ENCODE measurements at regions not wholly inside any gene's neighbourhood (a gene's known extent, or its start where the extent isn't known, plus 50 kb on each side); places are given as distances from the start of the nearest gene placed in this dataset.

DNA sequence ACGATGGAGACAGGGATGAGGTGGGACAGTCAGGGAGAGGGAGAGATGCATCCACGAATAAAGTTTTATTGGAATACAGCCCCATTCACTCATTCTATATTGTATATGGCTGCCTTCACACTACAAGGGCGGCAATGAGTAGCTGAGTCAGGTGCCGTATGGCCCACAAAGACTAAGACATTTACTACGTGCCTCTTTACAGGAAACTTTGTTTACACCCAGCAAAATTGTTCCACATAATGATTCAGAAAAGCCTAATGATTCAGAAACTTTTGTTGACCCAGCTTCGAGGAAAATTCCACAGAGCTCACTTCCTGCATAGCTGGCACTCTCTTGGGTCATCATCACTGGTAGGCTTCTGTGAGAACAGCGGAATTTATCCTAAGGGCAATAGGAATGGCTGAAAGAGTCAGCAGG lies 87.3 kb upstream of the PEG3 start:
- H3K4me3 ChIP-seq (ENCODE audit: low read depth, low read length), result no peak overlapping the region
- POLR2A ChIA-PET, result no interaction called here

DNA sequence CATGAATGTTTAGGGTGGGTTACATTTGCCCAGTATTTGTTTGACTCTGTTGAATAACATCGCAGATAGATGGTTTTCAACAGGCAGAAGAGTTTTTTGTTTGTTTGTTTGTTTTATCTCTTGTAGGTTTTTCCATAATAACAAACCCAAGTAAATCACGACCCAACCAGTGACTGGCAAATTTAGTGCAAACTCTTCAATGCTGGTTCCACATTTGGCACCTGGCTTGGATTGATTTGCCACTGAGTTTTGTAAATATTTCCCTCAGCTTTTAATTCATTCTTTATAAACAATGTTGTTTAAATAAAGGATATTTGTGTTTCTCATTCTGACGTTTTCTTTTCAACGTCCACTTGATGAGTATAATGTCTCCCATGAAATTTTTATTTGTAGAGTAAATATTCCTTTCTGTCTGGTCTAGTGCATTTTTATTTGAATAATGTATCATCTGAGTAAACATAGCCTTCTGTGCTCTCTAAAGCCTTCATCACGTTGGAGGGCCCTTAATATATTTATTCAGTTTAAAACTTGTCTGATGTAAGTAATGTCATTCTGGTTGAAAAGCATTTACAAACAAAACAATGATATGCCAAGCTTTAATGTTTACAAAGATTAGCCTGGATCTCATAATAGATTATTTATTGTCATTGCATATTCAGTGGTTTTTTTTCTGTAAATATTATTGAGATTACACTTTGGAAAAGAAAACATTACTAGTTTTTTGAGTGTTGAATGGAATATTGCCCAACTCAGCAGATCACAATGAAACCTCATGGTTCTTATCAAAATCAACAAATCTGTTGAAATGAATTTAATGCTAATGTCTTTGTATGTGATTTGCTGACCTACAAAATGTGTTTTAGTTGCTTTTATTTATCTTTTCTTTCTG lies 90.4 kb upstream of the PEG3 start:
- TF ChIP-seq, protein P1, sequence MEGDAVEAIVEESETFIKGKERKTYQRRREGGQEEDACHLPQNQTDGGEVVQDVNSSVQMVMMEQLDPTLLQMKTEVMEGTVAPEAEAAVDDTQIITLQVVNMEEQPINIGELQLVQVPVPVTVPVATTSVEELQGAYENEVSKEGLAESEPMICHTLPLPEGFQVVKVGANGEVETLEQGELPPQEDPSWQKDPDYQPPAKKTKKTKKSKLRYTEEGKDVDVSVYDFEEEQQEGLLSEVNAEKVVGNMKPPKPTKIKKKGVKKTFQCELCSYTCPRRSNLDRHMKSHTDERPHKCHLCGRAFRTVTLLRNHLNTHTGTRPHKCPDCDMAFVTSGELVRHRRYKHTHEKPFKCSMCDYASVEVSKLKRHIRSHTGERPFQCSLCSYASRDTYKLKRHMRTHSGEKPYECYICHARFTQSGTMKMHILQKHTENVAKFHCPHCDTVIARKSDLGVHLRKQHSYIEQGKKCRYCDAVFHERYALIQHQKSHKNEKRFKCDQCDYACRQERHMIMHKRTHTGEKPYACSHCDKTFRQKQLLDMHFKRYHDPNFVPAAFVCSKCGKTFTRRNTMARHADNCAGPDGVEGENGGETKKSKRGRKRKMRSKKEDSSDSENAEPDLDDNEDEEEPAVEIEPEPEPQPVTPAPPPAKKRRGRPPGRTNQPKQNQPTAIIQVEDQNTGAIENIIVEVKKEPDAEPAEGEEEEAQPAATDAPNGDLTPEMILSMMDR (IDR thresholded peaks at IDR 0.05; ENCODE audit: insufficient read depth, low read length, missing control alignments), result no peak
- no peak overlapping the region for H3K4me3 ChIP-seq (ENCODE audit: low read depth, low read length)
- ChIA-PET CTCF (no interaction called here), POLR2A (no interaction called here)
- no peak for DNase-seq (ENCODE audit: low read depth, low spot score)

More for the DNA sequence above, 87.3 kb upstream of the PEG3 start:
- TF ChIP-seq, protein P1 (IDR thresholded peaks at IDR 0.05; ENCODE audit: insufficient read depth, low read length, missing control alignments), result no peak
- no peak for DNase-seq (ENCODE audit: low read depth, low spot score)
- CTCF ChIA-PET, result no interaction called here

DNA sequence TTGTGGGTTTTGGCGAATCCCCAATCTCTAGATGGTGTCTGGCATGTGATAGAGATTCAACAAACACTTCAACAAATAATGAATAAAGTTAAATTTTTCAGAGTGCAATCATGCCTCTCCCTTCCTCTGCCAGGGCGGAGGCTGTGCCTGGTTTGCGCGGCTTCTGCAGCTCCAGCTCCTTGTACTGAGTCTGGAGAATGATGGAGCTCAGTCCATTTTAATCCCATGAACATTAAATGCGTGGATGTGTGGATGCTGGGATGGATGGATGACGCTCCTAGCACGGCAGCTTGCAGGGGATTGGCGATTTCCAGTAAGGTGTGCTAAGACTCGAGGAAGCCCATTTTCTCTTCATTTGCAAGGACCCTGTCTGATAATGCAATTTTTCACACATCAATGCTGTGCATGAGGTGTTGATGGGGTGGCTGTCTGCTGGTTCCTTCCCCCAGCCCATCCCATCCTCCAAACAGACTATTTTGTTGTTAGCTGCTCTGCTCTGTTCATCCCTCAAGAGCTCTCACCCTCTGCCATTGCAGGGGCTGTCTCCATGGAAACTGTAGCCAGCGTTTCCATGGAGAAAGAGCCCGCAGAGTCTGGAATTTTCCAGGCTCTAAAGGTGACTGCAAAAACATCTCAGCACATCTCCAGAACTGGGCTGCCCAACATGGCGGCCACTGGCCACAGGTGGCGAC lies 92.6 kb upstream of the PEG3 start:
- POLR2A ChIA-PET, result no interaction called here
- CTCF ChIA-PET, result interaction anchor here (0.5 kb wide), 1 partner anchor 440 kb away, joined by 3 read pairs; no protein-coding TSS in a partner anchor
- TF ChIP-seq, protein P1 (IDR thresholded peaks at IDR 0.05; ENCODE audit: insufficient read depth, low read length, missing control alignments), result no peak

DNA sequence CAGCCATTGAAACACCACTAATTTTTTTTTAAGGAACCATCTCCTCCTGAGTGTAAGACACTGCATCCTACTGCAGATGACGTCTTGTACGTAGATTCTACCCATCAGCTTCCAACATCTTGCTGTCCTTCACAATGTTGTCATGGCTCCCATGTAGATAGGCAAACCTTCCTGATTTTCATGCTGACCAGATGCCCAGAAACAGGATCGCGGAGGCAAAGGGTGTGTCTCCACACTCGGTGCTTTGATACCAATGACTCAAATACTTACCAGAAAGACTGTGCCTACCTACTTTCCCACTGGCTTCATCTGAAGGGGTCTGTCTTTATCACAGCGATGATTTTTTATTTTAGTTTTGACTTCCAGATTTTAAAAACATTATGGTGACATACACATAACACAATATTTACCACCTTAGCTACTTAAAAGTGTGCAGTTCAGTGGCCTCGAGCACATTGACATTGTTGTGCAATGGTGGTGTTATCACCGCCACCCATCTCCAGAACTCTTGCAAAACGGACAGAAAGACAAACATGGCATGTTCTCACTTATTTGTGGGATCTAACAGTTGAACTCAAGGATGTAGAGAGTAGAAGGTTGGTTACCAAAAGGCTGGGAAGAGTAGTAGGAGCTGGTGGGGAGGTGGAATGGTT lies 94.0 kb upstream of the PEG3 start:
- no peak overlapping the region for H3K4me3 ChIP-seq (ENCODE audit: low read depth, low read length)
- CTCF ChIA-PET, result no interaction called here
- DNase-seq (ENCODE audit: low read depth, low spot score), result no peak
- TF ChIP-seq, protein P1 (IDR thresholded peaks at IDR 0.05; ENCODE audit: insufficient read depth, low read length, missing control alignments), result no peak
- POLR2A ChIA-PET, result no interaction called here

More for the DNA sequence above, 92.6 kb upstream of the PEG3 start:
- H3K4me3 ChIP-seq (ENCODE audit: low read depth, low read length), result no peak overlapping the region
- no peak for DNase-seq (ENCODE audit: low read depth, low spot score)

DNA sequence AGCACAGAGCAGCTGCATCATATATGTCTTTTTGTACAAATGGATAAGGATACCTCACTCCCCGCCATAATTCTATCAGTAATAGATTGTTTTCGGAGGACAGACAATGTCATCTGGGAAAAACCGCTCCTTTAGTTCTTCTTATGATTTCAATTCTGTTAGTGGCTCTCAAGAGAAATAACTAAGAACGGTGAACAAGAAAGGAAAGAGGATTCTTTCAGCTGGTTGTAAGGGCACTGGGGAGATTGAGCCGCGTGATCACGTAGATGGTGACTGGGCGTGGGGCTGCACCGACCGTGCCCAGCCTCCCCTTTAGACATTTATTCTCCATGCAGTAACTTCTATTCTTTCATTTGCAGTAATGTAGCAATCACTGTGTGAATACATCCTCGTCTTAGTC lies 99.4 kb upstream of the PEG3 start:
- no peak for DNase-seq (ENCODE audit: low read depth, low spot score)
- CTCF ChIA-PET, result no interaction called here
- POLR2A ChIA-PET, result no interaction called here
- TF ChIP-seq, protein P1 (IDR thresholded peaks at IDR 0.05; ENCODE audit: insufficient read depth, low read length, missing control alignments), result no peak
- no peak overlapping the region for H3K4me3 ChIP-seq (ENCODE audit: low read depth, low read length)

DNA sequence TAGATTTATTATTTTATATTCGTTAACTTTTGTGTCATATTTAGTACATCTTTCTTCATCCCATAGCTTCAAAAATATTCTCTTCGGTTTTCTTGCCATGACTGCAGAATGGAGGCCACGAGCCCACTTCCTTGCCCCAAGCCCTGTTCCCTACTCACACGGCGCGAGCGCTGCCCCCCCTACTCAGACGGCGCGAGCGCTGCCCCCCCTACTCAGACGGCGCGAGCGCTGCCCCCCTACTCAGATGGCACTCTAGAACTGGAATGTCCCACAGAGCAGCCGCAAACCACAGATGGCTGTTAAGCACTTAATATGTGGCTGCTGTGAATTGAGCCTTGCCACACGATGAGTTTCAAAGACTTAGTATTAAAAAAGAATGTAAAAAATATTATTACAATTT lies 102.2 kb upstream of the PEG3 start:
- POLR2A ChIA-PET, result no interaction called here
- TF ChIP-seq, protein P1 (IDR thresholded peaks at IDR 0.05; ENCODE audit: insufficient read depth, low read length, missing control alignments), result no peak
- DNase-seq (ENCODE audit: low read depth, low spot score), result no peak
- CTCF ChIA-PET, result no interaction called here
- H3K4me3 ChIP-seq (ENCODE audit: low read depth, low read length), result no peak overlapping the region
